HG03457 (cell line): ENCODE measurements at regions not wholly inside any gene's neighbourhood (a gene's known extent, or its start where the extent isn't known, plus 50 kb on each side); places are given as distances from the start of the nearest gene placed in this dataset.

ENCODE experiments used
- ATAC-seq: cut with Tn5 transposase; IDR thresholded peaks from one replicate; pipeline ENCODE4 v1.9.1; 2021; ENCODE audit warnings: moderate number of reproducible peaks; ENCODE audit not compliant: unreplicated experiment

DNA sequence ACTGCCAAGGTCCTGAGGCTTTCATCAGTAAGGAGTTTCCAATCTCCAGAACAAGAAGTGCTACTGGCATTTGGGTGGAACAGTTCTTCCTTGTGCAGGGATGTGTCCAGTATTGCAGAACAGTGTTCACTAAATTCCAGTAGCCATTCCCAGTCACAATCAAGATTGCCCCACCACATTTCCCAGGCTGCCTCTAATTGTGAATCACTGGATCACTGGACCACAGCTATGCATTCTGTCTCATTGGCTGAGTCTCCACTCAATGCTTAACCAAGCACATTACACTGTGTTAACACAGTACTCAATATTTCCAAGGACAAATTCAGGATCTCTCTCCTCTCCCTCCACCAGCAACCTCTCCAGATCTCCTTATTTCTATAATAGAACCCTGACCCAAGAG is 160.2 kb upstream of the CCDC150 start:
- ATAC-seq, result no peak

DNA sequence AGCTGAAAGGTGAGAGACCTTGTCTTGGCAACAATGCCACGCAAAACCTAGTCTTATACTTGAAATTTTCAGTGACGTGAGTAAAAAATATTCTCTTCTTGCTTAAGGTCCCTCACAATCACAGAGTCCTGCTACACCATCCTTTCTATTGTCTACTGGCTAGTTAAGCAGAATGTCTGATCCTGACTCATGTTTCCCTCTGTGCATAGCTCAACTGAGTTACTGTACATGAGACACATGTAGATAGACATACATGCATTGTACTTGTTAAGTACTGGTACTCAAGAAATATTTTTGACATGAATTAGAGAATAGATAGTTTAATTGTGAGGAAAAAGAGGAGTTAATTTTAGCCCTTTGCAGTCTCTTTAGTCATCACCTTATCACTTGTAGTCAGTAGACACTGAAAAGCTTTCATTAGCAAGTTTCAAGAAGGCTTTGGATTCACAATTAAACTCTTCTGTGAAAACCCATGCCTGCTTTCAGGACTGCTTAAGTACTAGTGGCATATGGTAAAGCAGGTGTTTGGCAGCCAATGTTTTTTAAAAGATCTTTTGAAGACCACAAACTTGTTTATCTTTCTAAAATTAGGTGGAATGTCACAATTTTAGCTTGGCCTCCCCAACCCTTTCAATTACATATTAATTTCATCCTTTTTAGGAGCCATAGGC is 158.7 kb upstream of the CCDC150 start:
- no peak for ATAC-seq

DNA sequence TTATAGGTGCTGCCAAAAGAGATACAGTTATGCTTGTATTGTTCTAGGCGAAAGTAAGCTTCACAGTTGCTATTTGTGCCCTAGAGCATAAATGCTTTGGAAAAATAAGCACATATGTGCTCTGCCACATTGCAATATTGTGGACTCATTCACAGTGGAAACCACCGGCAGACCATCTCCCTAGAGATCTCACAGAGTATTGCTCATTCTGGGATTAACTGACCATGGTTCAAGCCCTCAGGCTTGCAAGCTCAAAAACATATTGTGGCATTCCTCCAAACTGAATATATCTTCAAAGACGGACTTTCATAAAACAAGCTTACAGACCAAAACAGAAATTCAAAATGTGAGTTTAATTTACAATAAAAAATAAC is 158.2 kb upstream of the CCDC150 start:
- no peak for ATAC-seq

DNA sequence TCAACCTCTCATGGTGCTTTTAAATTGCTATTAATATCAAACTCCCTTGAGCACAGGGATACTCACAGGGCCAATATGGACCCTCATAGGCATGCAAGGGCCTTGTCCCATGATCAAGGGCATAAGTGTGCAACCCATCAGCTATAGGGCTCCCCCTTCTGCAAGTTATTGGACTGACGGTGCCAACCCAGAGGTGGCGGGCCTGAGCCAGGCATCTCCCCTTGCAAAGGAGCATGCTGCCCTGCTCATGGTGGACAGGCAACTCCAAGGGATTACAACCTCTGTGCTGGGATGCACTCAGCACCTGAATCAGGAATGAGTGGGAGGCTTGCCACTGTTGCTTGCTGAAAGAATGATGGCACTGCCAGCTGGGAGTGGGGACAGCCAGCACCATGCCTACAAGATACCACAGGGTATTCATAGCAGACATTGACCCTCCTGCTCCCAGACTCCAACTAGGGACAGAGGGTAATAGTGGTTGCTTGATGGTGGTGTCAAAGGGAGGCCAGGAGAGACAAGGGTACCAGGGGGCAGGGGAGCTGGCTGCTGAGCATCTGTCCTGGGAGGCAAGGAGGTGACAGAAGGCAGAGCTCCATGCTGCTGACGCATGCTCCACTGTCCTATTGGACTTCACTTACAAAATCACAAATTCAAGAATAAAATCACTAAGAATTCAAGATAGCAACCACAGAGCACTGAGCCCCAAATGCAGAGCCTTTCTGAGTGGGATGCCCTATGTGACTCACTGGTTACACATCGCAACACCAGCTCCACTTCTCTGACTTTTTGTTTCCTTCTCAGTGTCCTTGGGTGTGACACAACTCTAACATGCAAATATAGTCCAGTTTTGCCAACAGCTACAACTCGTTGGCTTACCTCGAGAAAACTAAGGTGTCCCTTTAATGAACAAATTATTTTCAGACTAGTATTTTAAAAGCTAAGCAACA is 157.1 kb upstream of the CCDC150 start:
- no peak for ATAC-seq

DNA sequence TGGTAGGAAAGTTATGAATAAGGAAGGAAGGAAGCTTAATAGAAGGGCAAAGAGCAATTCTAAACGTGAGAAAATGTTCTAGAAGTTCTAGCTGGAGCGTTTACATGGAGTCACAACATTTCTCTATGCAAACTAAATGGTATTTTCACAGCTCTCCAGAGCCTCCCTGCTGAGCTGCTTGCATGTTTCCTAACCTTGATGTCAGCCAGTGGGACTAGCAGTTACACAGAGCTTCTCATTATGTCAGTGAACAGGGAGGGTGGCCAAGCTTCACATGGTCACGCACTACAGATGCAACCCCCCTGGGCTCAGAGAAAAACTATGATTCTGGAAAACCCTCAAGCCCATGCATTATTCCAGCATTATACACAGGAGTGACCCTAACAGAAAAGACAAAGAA is 153.4 kb upstream of the CCDC150 start:
- ATAC-seq, result no peak

DNA sequence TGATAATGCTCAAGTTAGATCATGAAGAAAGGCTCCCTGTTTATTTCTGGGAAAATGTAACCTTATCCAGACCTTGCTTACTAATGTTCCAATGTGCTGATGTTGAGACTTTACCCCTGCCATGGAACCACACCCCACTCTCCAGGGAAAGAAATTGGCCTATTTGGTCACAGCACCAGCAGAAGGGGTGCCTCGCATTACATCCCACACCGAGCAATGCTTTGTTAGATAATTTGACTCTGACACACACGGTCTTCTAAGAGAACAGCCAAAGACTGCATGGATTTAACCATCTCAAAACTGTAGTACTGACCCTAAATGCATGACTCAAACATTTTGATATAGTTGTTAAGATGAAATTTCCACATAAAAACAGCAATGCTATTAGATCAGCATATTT is 152.1 kb upstream of the CCDC150 start:
- no peak for ATAC-seq

DNA sequence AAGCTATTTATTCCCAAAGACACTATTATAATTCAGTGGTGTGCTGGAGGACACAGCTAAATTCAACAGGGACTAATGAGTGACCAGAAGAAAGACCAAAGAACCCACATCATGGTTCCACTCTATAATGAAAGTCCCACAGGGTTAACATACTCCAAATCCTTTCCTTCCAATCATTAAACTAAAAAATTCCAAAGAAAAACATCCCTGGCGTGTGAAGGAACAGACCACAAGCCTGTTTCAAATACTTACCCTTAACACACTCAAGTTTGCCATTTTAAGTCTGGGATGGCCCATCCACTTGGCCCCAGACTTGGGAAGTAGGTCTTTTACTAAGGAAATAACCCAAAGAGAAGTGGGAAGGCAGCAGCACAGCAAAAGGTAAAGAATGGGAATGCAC is 150.1 kb upstream of the CCDC150 start:
- ATAC-seq, result no peak

DNA sequence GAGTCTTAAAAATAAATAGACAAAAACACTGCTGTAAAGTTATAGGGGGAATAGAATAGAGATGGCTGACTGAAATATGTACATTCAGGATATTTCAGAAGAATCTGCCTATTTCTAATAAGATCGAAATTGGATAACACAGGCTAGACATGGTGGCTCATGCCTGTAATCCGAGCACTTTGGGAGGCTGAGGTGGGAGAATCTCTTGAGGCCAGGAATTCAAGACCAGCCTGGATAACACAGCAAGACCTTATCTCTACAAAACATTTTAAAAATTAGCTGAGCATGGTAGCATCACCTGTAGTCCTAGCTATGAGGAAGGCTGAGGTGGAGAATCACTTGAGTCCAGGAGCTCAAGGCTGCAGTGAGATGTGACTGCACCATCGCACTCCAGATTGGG is 146.6 kb upstream of the CCDC150 start:
- ATAC-seq, result no peak

DNA sequence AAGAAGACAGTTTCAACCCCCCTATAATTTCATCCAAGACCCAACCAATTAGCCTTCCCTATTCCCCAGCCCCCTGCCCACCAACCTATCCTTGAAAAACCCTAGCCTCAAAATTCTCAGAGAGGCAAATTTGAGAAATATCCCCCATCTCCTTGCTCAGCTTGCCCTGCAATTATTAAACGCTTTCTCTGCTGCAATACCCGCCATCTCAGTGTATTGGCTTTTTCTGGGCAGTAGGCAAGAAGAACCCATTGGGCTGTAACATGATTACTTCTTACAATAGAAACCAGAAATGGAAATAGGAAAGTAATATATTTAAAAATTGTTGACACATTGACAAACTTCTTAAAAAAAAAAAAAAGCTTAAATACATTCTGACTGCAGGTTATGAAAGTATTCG is 140.6 kb upstream of the CCDC150 start:
- ATAC-seq, result no peak

DNA sequence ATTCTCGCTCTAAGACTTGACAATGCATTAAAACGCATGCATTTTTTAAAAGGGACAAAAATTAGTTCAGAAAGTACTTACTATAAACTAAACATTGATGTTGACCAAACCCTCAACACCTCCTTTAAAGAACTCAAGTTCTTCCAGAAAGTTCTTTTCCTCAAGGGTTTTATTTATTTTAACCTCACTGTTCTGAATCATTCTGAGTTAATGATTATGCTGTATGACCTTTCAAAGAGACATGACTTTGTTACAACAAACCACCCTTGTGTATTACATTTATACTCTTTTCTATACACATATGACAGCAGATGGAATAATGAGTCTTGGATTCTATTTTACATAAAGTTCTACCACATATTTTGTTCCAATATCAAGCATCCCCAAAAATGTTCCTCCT is 139.8 kb upstream of the CCDC150 start:
- ATAC-seq, result no peak

DNA sequence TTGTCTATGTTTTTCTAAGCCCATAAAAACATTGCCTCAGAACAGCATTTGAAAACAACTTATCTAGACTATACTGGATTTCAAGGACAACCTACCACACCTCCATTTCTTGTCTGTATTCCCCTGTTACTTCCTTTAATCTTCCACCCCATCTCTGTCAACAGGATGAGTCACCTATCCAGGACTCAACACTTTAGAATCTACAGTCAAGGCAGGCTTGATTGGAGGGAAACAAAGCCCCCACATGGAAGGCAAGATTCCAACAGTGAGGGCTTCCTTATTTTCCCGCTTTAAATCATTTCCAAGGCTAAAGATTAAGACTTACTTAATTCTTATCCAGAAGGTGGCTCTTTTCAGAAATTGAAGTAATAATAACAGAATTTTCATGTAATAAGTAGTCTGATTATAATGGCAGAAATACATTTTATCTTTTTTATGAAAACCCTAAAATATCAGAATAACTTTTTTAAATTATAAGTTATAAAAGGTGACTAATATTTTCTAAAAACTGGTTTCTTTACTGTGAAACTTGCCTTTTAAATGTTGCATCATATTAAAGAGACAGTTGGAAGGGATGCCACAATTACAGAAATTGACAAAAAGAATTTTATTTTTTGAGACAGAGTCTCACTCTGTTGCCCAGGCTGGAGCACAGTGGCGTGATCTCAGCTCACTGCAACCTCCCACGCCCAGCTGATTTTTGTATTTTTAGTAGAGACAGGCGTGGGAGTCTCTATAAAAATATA is 138.7 kb upstream of the CCDC150 start:
- no peak for ATAC-seq

DNA sequence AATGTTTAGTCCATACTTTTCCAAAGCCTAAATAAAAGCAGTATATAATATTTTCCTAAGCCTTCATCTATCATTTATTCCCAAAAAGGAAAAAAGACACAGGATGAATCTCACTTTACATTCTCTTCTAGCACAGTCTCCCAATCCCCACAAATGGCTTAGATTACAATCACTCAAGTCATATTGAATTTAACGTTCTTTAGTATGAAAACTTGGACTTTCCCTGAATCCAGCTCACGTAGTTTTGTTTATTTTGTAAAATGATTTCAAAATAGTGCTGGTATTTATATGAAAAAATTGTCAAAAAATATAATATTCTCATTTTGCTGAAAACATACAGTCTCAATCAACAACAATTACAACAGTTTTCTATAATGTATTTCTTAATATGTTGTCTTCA is 137.7 kb upstream of the CCDC150 start:
- no peak for ATAC-seq

DNA sequence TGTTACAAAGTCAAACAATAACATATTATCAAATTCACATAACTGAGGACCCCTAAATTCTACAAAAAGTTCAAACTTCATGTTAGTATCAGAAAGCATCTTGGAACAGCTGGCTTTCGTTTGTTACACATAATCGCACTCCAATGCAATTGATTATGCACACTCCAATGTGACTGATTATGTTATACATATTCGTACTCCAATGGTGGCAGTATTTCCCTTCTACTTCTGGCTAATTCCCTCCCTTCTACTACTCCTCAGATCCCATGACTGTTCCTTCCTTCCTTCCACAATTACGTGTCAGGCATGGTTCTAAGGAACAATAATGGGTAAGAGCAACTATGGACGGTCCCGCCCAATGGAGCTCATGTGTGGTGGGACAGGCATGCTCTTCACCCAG is 137.1 kb upstream of the CCDC150 start:
- ATAC-seq, result no peak

DNA sequence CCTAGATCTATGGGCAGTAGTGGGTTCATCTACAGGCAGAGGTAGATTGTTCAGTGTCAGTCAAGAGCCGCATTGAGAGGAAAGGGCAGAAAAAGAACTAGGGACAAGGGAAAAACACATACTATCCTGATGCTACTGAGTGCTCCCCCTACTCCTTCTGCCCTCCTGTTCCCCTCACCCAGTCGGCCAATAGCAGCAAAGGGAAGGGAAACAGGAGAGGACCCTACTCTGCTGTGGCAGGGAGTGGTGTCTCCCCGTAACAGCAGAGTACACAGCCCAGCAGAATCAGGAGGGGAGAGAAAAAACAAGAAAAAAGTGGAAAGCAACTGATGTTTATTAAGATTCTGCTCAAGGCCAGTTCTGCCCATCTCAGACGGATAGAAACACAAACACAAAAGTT is 136.1 kb upstream of the CCDC150 start:
- ATAC-seq, result no peak

DNA sequence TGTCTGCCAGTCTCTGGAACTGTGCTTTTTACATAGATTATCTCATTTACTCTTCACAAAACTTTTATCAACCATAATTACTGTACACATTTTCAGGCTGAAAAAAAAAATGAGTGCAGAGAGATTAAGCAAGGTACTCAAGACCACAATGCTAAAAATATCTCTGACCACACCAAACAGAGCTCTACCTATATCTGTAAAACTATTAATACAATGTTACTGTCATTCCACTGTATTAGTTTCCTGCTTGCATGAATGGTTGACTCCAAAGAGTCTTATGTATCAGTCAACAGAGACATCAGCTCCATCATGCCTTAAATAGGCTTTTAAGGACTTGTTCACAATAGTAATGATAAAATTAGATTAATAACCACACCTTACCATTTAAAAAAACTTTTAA is 134.7 kb upstream of the CCDC150 start:
- ATAC-seq, result no peak

DNA sequence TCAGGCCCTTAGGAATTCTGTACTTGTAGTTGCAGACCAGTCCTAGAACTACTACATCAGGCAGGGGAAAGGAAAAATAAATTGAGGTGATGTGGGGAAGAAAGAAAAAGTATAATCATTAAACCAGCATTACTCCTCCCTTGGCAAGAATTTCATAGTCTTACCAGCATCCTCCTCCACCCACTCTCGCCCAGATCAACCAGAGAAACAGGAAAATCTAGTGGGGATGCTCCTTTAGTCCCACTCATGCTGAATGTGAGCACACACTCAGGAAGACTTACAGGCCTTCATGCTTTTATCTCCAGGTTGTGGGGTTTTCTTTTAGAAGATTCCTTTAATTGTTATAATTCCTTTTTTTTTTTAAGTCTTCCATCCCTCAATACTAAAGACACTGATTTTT is 129.3 kb upstream of the CCDC150 start:
- no peak for ATAC-seq

DNA sequence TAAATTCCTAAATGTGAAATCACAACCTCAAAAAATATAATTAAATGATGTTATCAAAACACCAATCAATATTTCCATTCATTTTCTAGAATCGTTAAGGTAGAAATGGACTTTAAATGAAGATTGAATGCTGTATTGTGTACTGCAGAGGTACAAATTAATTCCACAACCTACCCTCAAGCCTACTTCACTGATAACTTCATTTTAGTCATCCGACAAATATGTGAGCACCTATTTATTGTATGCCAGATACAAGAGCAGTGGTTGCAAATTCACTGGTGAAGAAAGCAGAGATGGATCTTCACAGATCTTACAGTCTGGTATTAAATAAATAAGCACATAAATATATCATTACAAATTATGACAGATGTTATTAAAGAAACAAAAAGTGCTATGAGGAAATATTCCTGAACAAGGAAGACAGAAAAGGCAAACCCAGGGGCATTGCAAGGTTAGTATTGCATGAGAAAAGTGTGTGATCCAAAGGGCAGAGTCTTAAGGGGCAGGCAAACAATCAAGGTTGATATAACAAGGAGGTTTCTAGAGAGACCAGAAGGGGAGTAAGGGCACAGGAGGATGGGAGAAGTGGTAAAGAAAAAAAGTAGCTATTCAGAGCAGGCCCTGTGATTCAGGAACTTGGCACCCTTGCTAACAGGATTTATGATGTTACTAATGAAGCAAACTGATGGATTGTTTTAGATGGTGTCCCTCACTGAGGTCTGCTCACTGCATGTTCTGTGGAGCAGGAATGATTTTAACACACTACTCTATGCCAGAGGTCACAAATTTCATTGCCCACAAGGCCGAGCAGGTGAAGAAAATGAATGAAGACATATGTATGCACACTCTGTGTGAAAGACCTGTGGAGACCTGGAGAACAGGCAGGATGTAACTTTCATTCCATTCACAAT is 128.0 kb upstream of the CCDC150 start:
- ATAC-seq, result no peak

DNA sequence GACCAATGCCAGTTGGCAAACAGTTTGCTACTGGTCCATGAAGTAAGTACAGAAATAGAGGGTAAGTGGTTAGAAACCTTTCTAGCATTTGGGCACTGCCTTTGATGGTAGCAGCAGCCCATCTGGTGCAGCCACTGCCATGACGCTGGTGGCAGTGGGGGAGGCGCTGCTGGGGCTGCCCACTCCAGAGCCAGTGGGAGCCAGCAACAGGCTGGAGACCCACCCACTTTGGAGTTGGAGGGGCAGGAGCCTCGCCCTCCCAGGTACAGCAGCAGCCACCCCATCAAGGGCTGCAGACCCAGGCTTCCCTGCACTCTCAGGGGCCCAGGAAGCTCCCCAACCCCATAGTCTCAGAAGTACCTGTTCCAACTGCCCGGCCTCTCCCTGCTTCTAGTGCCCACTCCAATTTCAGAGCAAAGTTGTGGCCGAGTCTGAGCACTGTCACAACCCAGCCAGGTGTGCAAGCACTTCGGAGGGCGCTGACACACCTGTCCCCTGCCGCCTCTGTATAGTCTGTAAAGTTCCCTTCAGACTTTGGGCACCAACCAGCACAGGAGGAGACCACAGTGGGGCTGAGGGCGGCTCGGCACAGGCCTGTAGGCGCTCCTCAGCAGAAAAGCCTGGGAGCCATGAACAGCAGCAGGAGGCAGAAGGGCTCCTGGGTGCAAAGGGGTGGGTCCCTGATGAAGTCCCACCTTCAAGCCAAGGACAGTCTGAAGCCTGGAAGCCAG is 125.6 kb upstream of the CCDC150 start:
- ATAC-seq, result no peak

DNA sequence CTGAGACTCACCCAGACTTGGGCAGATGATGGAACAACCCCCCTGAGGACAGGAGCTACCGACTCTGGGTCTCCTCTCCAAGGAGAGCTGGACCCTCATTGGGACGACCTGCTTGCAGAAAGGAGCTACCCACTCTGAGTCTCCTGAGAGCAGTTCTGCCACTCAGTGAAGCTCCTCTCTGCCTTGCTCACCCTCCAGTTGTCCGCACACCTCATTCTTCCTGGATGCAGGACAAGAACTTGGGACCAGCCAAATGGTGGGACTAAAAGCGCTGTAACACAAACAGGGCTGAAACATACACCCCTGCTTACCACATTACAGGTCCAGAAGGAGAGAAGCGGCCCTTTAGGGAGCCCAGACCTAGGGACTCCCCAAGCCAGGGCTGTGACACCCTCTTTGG is 124.9 kb upstream of the CCDC150 start:
- no peak for ATAC-seq

DNA sequence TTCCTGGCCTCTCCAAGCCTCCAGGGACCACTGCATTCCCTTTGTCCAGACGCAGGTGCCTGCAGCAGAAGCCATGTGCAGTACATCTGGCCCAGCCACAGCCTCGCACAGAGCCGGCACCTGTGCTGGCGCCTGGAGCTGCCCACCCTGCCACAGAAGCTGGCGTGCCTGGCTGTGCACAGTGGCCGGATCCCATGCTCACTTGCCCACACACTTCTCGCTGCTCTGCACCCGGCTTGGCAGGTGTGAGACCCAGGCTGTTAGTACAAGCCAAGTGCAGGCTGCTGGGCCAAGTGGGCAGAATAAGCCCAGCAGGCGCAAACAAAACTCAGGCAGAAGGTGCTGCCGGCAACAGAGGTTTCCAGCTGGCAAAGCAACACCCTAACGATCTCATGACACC is 124.5 kb upstream of the CCDC150 start:
- ATAC-seq, result no peak
